ENCODE measurements at regions not wholly inside any gene's neighbourhood (a gene's known extent, or its start where the extent isn't known, plus 50 kb on each side); places are given as distances from the start of the nearest gene placed in this dataset.
"Not testable (repeated sequence)": the region's sequence is repeated elsewhere in the genome, so short reads cannot be mapped to it uniquely, and the experiment has no call there.

DNA sequence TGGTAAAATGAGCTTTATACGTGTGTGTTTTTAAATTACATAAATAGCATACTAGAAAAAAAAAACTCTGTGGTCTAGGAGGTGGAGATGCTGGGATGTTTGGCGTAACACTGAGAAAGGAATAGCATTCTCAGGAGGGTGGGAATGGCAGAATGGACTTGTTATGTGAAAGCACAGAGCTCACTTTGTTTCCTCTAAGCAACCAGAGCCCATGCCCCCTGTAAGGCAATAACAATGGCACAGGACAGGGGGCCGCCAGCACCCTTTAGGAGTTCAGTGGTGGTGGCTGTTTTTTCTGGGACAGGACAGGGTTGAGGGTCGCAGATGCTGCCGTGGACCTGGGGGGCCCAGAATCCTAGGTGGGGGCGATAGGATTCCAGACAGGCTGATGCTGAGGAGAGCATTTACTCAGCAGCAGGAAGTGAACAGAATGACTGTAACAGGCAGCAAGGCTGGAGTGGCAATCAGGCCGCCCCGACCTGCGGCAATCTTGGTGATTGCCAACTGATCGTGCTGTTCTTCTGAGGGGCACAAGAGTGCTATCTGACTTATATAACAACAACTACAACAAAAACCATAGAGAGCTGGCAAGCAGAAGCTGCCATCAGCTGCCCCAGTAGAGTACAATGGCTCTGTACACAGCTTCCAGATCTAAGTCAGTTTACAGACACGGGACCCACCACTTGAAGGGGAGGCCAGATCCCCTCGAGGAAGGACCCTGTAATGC is 160.4 kb downstream of the UACA start:
- Mint-ChIP-seq H3K36me3 (no peaks in the 10 kb centered on the region), H3K27me3 (peaks cover 33% of the 10 kb centered on the region), H3K9me3 (peaks cover 14% of the 10 kb centered on the region), H3K4me1 (no peaks in the 10 kb centered on the region), H3K4me3 (no peak overlapping the region), H3K27ac (no peak overlapping the region)
- ATAC-seq: no peak

DNA sequence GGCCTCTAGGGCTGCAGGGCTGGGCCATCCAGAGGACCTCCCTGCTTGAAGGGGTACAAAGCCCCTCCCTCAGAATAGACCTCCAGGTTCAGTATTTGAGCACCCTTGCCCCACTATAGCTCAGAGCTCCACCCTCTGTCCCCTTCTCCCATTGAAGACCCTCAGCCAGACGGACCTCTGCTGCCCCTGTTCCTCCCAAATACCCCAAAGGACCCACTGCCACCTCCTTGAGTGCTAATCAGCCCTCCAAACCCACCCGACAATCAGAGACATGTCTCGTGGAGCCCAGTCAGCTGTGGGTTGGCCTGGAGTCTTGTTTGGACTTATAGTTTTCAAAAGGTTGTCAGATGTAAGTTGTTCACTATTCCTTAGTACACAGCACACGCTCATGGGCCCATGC is 161.1 kb downstream of the UACA start:
- ATAC-seq: no peak
- Mint-ChIP-seq H3K9me3 (peaks cover 14% of the 10 kb centered on the region), H3K4me1 (no peaks in the 10 kb centered on the region), H3K36me3 (no peaks in the 10 kb centered on the region), H3K27me3 (peaks cover 25% of the 10 kb centered on the region), H3K27ac (no peak overlapping the region), H3K4me3 (no peak overlapping the region)

GRCh38 chr15:70597945-70598344 is 165.4 kb downstream of the UACA start:
- H3K36me3 Mint-ChIP-seq: peaks cover 19% of the 10 kb centered on the region
- no peak for ATAC-seq

GRCh38 chr15:70597056-70597603 is 166.2 kb downstream of the UACA start:
- Mint-ChIP-seq H3K27me3 (peaks cover 43% of the 10 kb centered on the region), H3K27ac (no peak overlapping the region), H3K9me3 (peaks cover 35% of the 10 kb centered on the region), H3K4me3 (no peak overlapping the region), H3K36me3 (peaks cover 19% of the 10 kb centered on the region), H3K4me1 (no peaks in the 10 kb centered on the region)
- no peak for ATAC-seq

More at GRCh38 chr15:70597945-70598344, 165.4 kb downstream of the UACA start:
- Mint-ChIP-seq H3K4me3 (no peak overlapping the region), H3K9me3 (peaks cover 35% of the 10 kb centered on the region), H3K27me3 (peaks cover 43% of the 10 kb centered on the region), H3K4me1 (no peaks in the 10 kb centered on the region), H3K27ac (no peak overlapping the region)

DNA sequence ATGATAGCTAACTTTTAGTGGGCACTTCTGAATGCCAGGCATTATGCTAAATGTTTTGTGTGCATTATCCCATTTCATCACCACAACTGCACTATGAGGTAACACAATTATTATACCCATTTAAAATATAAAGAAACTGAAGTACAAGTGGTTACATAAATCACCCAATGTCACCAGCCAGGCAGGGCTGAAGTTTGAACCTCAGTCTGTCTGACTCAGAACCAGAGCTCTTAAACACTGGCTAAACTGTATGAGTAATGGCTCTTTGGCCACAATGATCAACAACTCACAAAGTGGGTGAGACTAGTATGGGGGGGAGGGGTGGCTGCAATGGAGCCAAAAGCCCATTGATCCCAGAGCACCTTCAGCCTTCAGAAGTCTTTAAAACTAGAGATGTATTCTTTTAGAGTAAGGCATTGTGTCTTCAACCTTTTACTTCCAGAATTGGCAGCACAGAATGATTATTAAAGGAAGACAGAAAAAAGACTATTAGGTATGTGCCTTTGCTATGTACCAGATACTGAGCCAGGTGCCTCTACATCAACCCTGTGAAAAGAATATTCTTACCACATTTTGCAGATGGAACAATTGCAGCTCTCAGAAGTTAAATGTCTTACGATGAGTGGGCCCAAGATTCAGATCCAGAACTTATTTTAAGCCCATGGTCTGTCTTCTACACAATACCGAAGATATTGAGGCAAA is 166.9 kb downstream of the UACA start:
- peaks cover 19% of the 10 kb centered on the region for H3K36me3 Mint-ChIP-seq
- no peak overlapping the region for H3K27ac Mint-ChIP-seq
- no peak overlapping the region for H3K4me3 Mint-ChIP-seq
- peaks cover 35% of the 10 kb centered on the region for H3K9me3 Mint-ChIP-seq
- H3K4me1 Mint-ChIP-seq: no peaks in the 10 kb centered on the region
- H3K27me3 Mint-ChIP-seq: peaks cover 43% of the 10 kb centered on the region
- ATAC-seq: no peak

- H3K4me3 Mint-ChIP-seq: no peak overlapping the region
- no peak for ATAC-seq
- peaks cover 43% of the 10 kb centered on the region for H3K27me3 Mint-ChIP-seq
- no peak overlapping the region for H3K27ac Mint-ChIP-seq
- no peaks in the 10 kb centered on the region for H3K4me1 Mint-ChIP-seq
- peaks cover 22% of the 10 kb centered on the region for H3K9me3 Mint-ChIP-seq
- H3K36me3 Mint-ChIP-seq: peaks cover 19% of the 10 kb centered on the region
Observed at GRCh38 chr15:70593795-70594194, 169.6 kb downstream of the UACA start.

DNA sequence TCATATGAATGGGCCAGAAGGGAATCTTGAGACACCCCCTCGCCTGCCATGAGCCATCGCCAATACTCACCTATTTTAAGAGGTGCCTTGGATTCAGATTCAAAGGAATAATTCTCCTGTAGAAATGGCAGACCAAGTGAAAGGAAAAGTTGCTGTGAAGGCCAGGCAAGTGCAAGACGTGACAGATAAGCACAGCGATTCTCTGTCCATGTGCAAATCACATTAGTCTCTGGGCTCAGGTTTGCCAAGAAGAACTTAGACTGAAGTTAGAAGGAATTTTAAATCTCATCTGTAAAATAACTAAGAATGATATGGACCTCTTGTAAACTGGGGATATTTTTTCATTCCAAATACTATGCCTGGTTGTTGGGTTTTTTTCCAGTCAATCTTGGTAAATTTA is 173.6 kb downstream of the UACA start:
- H3K36me3 Mint-ChIP-seq: peaks cover 9% of the 10 kb centered on the region
- H3K27ac Mint-ChIP-seq: no peak overlapping the region
- H3K9me3 Mint-ChIP-seq: peaks cover 10% of the 10 kb centered on the region
- H3K4me1 Mint-ChIP-seq: peaks cover 6% of the 10 kb centered on the region
- H3K27me3 Mint-ChIP-seq: peaks cover 52% of the 10 kb centered on the region
- ATAC-seq: no peak
- H3K4me3 Mint-ChIP-seq: no peak overlapping the region

- no peak for ATAC-seq
- H3K9me3 Mint-ChIP-seq: peaks cover 7% of the 10 kb centered on the region
- peaks cover 51% of the 10 kb centered on the region for H3K27me3 Mint-ChIP-seq
- H3K4me3 Mint-ChIP-seq: no peak overlapping the region
- H3K36me3 Mint-ChIP-seq: peaks cover 6% of the 10 kb centered on the region
- H3K27ac Mint-ChIP-seq: no peak overlapping the region
- H3K4me1 Mint-ChIP-seq: peaks cover 6% of the 10 kb centered on the region
Observed at GRCh38 chr15:70589221-70589620, 174.1 kb downstream of the UACA start.

DNA sequence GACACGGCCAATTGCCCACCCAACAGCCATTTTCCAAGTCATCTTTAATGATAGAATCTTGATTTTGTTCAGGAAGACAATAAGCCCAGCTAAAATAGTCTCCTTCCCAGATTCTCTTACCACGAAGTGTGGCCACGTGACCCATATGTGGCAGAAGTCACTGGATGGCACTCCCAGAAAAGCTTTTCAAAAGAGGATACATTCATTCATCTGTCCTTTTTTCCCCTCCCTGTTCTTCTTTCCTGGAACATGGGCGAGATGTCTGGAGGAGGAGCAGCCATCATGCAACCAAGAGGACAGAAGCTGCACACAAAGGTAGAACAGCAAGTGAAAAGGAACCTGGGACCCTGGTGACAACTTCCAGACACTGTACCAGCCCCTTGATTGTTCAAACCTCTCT is 174.7 kb downstream of the UACA start:
- no peak overlapping the region for H3K27ac Mint-ChIP-seq
- no peaks in the 10 kb centered on the region for H3K36me3 Mint-ChIP-seq
- H3K4me3 Mint-ChIP-seq: no peak overlapping the region
- H3K27me3 Mint-ChIP-seq: peaks cover 51% of the 10 kb centered on the region
- peaks cover 6% of the 10 kb centered on the region for H3K4me1 Mint-ChIP-seq
- no peak for ATAC-seq
- H3K9me3 Mint-ChIP-seq: peaks cover 2% of the 10 kb centered on the region

DNA sequence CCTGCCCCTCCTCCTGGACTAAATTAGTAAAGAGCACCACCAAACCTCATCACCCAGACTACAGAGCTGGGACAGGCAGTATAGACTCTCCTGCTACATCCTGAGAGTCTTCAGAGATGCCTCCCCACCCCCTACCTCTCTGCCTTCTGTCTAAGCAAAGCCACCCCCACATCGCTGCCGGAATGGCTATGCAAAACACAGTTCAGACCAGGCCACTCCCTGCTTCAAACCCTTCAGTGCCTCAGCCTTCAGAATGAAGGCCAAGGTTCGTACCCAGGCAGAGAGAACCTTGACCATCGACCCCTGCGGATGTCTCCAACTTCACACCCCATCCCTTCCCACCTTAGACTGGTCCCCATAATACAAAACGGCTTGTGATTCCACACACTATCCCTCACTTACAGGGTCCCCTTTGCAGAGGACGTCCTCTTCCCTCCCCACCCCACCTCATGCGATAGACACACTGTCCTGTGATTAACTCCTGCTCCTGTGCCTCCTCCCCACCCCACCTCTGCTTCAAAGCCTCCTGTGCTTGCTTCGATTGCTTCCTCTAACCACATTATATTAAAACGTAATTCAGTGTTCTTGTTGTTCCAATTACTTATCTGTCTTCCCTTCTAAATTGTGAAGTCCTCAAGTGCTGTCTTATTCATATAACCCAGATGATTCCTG is 175.3 kb downstream of the UACA start:
- peaks cover 52% of the 10 kb centered on the region for H3K27me3 Mint-ChIP-seq
- H3K36me3 Mint-ChIP-seq: no peaks in the 10 kb centered on the region
- peaks cover 6% of the 10 kb centered on the region for H3K4me1 Mint-ChIP-seq
- no peak overlapping the region for H3K4me3 Mint-ChIP-seq
- no peak for ATAC-seq
- no peaks in the 10 kb centered on the region for H3K9me3 Mint-ChIP-seq
- H3K27ac Mint-ChIP-seq: no peak overlapping the region

- H3K4me3 Mint-ChIP-seq, H3K4me1 Mint-ChIP-seq, ATAC-seq, H3K36me3 Mint-ChIP-seq, H3K9me3 Mint-ChIP-seq, H3K27ac Mint-ChIP-seq: not testable (repeated sequence)
- H3K27me3 Mint-ChIP-seq: peaks cover 52% of the 10 kb centered on the region
Observed at GRCh38 chr15:70587012-70587634, 176.2 kb downstream of the UACA start.

- peaks cover 52% of the 10 kb centered on the region for H3K27me3 Mint-ChIP-seq
- no peaks in the 10 kb centered on the region for H3K36me3 Mint-ChIP-seq
- ATAC-seq: no peak
- peaks cover 6% of the 10 kb centered on the region for H3K4me1 Mint-ChIP-seq
- H3K4me3 Mint-ChIP-seq: no peak overlapping the region
- no peak overlapping the region for H3K27ac Mint-ChIP-seq
- H3K9me3 Mint-ChIP-seq: no peaks in the 10 kb centered on the region
Observed at GRCh38 chr15:70586241-70586640, 177.1 kb downstream of the UACA start.

GRCh38 chr15:70585707-70586034 is 177.7 kb downstream of the UACA start:
- H3K36me3 Mint-ChIP-seq: no peaks in the 10 kb centered on the region
- H3K27me3 Mint-ChIP-seq: peaks cover 52% of the 10 kb centered on the region
- H3K4me1 Mint-ChIP-seq: peaks cover 6% of the 10 kb centered on the region
- ATAC-seq: no peak
- H3K4me3 Mint-ChIP-seq: no peak overlapping the region
- no peak overlapping the region for H3K27ac Mint-ChIP-seq
- no peaks in the 10 kb centered on the region for H3K9me3 Mint-ChIP-seq

- no peak overlapping the region for H3K4me3 Mint-ChIP-seq
- peaks cover 52% of the 10 kb centered on the region for H3K27me3 Mint-ChIP-seq
- no peak for ATAC-seq
Observed at GRCh38 chr15:70584838-70585706, 178.3 kb downstream of the UACA start.

More at GRCh38 chr15:70584838-70585706, 178.3 kb downstream of the UACA start:
- no peaks in the 10 kb centered on the region for H3K36me3 Mint-ChIP-seq
- H3K4me1 Mint-ChIP-seq: peaks cover 6% of the 10 kb centered on the region
- no peaks in the 10 kb centered on the region for H3K9me3 Mint-ChIP-seq
- no peak overlapping the region for H3K27ac Mint-ChIP-seq
